ENCODE measurements at regions not wholly inside any gene's neighbourhood (a gene's known extent, or its start where the extent isn't known, plus 50 kb on each side); places are given as distances from the start of the nearest gene placed in this dataset.

- Histone ChIP-seq H3K4me2 (ENCODE audit: low read length) (no peak overlapping the region), H3K4me1 (ENCODE audit: control insufficient read depth, low read length) (no peaks in the 10 kb centered on the region), H4K20me1 (ENCODE audit: control insufficient read depth, insufficient read depth, low read depth, low read length) (no peaks in the 10 kb centered on the region), H3K27ac (ENCODE audit: low read depth, low read length) (no peak overlapping the region), H3K79me2 (ENCODE audit: control insufficient read depth, low read length) (no peaks in the 10 kb centered on the region), H3K4me3 (ENCODE audit: low read length) (no peak overlapping the region), H3K9me3 (ENCODE audit: control insufficient read depth, insufficient read depth, low read length) (no peaks in the 10 kb centered on the region), H3K27me3 (ENCODE audit: control insufficient read depth, low read length) (no peaks in the 10 kb centered on the region), H3K9me2 (replicated peaks; ENCODE audit: control insufficient read depth, low read length) (no peaks in the 10 kb centered on the region), H3K36me3 (ENCODE audit: control insufficient read depth, low read length) (no peaks in the 10 kb centered on the region), H3F3A (ENCODE audit: control insufficient read depth, insufficient read depth) (no peaks in the 10 kb centered on the region)
- TF ChIP-seq, protein P1, sequence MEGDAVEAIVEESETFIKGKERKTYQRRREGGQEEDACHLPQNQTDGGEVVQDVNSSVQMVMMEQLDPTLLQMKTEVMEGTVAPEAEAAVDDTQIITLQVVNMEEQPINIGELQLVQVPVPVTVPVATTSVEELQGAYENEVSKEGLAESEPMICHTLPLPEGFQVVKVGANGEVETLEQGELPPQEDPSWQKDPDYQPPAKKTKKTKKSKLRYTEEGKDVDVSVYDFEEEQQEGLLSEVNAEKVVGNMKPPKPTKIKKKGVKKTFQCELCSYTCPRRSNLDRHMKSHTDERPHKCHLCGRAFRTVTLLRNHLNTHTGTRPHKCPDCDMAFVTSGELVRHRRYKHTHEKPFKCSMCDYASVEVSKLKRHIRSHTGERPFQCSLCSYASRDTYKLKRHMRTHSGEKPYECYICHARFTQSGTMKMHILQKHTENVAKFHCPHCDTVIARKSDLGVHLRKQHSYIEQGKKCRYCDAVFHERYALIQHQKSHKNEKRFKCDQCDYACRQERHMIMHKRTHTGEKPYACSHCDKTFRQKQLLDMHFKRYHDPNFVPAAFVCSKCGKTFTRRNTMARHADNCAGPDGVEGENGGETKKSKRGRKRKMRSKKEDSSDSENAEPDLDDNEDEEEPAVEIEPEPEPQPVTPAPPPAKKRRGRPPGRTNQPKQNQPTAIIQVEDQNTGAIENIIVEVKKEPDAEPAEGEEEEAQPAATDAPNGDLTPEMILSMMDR (IDR thresholded peaks at IDR 0.05; ENCODE audit: low read depth, low read length, poor library complexity, severe bottlenecking): no peak
- TF ChIP-seq EZH2phosphoT487 (IDR thresholded peaks at IDR 0.05; ENCODE audit: borderline replicate concordance, low read length): no peak
Measured at GRCh38 chr13:53612200-53612599, 583.6 kb downstream of the OLFM4 start.

DNA sequence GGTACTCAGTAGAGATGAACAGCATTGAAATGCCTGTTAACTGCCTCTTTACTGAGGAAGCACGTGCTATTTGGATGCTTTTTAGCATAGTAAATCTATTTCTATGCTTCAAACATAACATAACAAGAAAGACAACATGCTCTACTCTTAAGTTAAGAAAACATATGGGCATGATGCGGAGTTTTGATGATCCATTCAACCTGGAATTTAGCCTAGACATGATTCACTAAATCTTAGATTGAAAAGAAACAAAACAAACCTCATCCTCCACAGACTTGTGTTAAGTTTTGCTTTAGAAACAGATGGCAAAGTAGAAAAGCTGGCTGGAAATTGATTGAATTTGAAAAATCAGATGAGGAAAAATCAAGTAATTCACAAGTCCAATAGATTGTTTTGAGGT, 593.8 kb downstream of the OLFM4 start:
- Histone ChIP-seq H3K9me3 (ENCODE audit: control insufficient read depth, insufficient read depth, low read length) (no peaks in the 10 kb centered on the region), H3K27ac (ENCODE audit: low read depth, low read length) (no peak overlapping the region), H3K4me2 (ENCODE audit: low read length) (no peak overlapping the region), H4K20me1 (ENCODE audit: control insufficient read depth, insufficient read depth, low read depth, low read length) (no peaks in the 10 kb centered on the region), H3K27me3 (ENCODE audit: control insufficient read depth, low read length) (no peaks in the 10 kb centered on the region), H3K4me3 (ENCODE audit: low read length) (no peak overlapping the region), H3K9me2 (replicated peaks; ENCODE audit: control insufficient read depth, low read length) (no peaks in the 10 kb centered on the region), H3K36me3 (ENCODE audit: control insufficient read depth, low read length) (no peaks in the 10 kb centered on the region), H3F3A (ENCODE audit: control insufficient read depth, insufficient read depth) (no peaks in the 10 kb centered on the region), H3K4me1 (ENCODE audit: control insufficient read depth, low read length) (no peaks in the 10 kb centered on the region), H3K79me2 (ENCODE audit: control insufficient read depth, low read length) (no peaks in the 10 kb centered on the region)
- no peak for TF ChIP-seq EZH2phosphoT487 (IDR thresholded peaks at IDR 0.05; ENCODE audit: borderline replicate concordance, low read length)
- TF ChIP-seq, protein P1 (IDR thresholded peaks at IDR 0.05; ENCODE audit: low read depth, low read length, poor library complexity, severe bottlenecking): no peak

- Histone ChIP-seq H4K20me1 (ENCODE audit: control insufficient read depth, insufficient read depth, low read depth, low read length) (no peaks in the 10 kb centered on the region), H3K4me1 (ENCODE audit: control insufficient read depth, low read length) (no peaks in the 10 kb centered on the region), H3K4me3 (ENCODE audit: low read length) (no peak overlapping the region), H3K9me2 (replicated peaks; ENCODE audit: control insufficient read depth, low read length) (no peaks in the 10 kb centered on the region), H3K36me3 (ENCODE audit: control insufficient read depth, low read length) (no peaks in the 10 kb centered on the region), H3K27me3 (ENCODE audit: control insufficient read depth, low read length) (no peaks in the 10 kb centered on the region), H3K79me2 (ENCODE audit: control insufficient read depth, low read length) (no peaks in the 10 kb centered on the region), H3K4me2 (ENCODE audit: low read length) (no peak overlapping the region), H3K9me3 (ENCODE audit: control insufficient read depth, insufficient read depth, low read length) (no peaks in the 10 kb centered on the region), H3K27ac (ENCODE audit: low read depth, low read length) (no peak overlapping the region), H3F3A (ENCODE audit: control insufficient read depth, insufficient read depth) (no peaks in the 10 kb centered on the region)
- TF ChIP-seq EZH2phosphoT487 (IDR thresholded peaks at IDR 0.05; ENCODE audit: borderline replicate concordance, low read length): no peak
- TF ChIP-seq, protein P1 (IDR thresholded peaks at IDR 0.05; ENCODE audit: low read depth, low read length, poor library complexity, severe bottlenecking): no peak
Measured at GRCh38 chr13:53623146-53623545, 594.5 kb downstream of the OLFM4 start.

- Histone ChIP-seq H3K9me2 (replicated peaks; ENCODE audit: control insufficient read depth, low read length) (no peaks in the 10 kb centered on the region), H3K27me3 (ENCODE audit: control insufficient read depth, low read length) (no peaks in the 10 kb centered on the region), H4K20me1 (ENCODE audit: control insufficient read depth, insufficient read depth, low read depth, low read length) (no peaks in the 10 kb centered on the region), H3K27ac (ENCODE audit: low read depth, low read length) (no peak overlapping the region), H3K4me2 (ENCODE audit: low read length) (no peak overlapping the region), H3K9me3 (ENCODE audit: control insufficient read depth, insufficient read depth, low read length) (no peaks in the 10 kb centered on the region), H3K79me2 (ENCODE audit: control insufficient read depth, low read length) (no peaks in the 10 kb centered on the region), H3K4me3 (ENCODE audit: low read length) (no peak overlapping the region), H3F3A (ENCODE audit: control insufficient read depth, insufficient read depth) (no peaks in the 10 kb centered on the region), H3K4me1 (ENCODE audit: control insufficient read depth, low read length) (no peaks in the 10 kb centered on the region), H3K36me3 (ENCODE audit: control insufficient read depth, low read length) (no peaks in the 10 kb centered on the region)
- TF ChIP-seq, protein P1 (IDR thresholded peaks at IDR 0.05; ENCODE audit: low read depth, low read length, poor library complexity, severe bottlenecking): no peak
- TF ChIP-seq EZH2phosphoT487 (IDR thresholded peaks at IDR 0.05; ENCODE audit: borderline replicate concordance, low read length): no peak
Measured at GRCh38 chr13:53631511-53631910, 602.9 kb downstream of the OLFM4 start.
